ENCODE measurements at regions not wholly inside any gene's neighbourhood (a gene's known extent, or its start where the extent isn't known, plus 50 kb on each side); places are given as distances from the start of the nearest gene placed in this dataset.

- H3K9me3 Mint-ChIP-seq: peaks cover 5% of the 10 kb centered on the region
- DNase-seq (ENCODE audit: low read depth, low spot score): no peak
- peaks cover 11% of the 10 kb centered on the region for H3K4me1 Mint-ChIP-seq
- no peaks in the 10 kb centered on the region for H3K36me3 Mint-ChIP-seq (ENCODE audit: low read depth)
- no peak overlapping the region for H3K27ac Mint-ChIP-seq (ENCODE audit: unreplicated experiment)
- no peak for TF ChIP-seq CTCF (conservative IDR thresholded peaks at IDR 0.05)
- H3K4me3 Mint-ChIP-seq: no peak overlapping the region
- H3K27me3 Mint-ChIP-seq (ENCODE audit: low read depth): no peaks in the 10 kb centered on the region
These were observed 142.3 kb downstream of the MIS18A start for GRCh38 chr21:32136546-32136945.

DNA sequence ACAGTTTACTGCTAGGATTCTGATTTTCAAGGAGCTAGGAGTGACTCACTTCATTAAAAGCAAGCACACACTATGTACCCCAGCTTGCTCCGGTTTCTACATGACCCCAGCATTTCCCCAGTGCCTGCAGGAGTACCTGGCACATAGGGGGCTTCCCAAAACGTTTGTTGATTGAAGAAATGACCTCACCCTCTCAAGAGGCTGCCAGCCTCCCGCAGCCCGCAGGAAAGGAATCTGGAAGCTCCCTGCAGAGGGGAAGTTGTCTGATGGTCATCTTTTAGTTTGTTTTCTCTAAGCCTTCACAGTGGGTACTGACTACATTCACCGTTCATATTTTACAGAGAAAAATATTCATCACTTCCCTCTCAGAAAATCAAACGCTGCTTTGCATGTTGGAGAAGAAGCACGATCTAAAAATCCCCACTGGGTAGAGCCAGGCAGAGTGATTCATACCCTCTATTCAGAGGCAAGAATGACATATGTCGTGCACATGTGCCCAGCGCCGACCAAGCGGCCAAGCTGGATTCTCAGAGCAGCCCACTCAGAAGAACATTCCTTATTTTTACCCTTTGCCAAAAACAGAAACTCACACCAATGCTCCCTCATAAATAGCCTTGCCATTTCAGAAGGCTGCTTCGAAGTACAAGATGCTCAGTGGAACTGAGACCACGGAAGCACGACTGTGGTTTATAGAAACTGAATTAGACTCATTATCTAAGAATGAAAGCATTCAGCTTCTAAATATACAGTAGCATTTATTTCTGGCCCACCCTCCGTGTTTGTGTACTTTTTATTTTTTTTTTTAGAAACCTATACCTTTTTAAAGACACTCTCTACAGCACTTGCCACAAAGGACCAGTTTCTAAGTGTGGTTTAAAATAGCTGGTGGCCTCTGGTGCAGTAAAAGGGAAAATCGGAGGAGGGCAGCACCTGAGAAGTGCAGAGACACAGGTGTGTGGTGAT, 143.2 kb downstream of the MIS18A start:
- H3K9me3 Mint-ChIP-seq: peaks cover 7% of the 10 kb centered on the region
- H3K27ac Mint-ChIP-seq (ENCODE audit: unreplicated experiment): no peak overlapping the region
- no peak for DNase-seq (ENCODE audit: low read depth, low spot score)
- no peak for TF ChIP-seq CTCF (conservative IDR thresholded peaks at IDR 0.05)
- no peaks in the 10 kb centered on the region for H3K36me3 Mint-ChIP-seq (ENCODE audit: low read depth)
- peaks cover 14% of the 10 kb centered on the region for H3K4me1 Mint-ChIP-seq
- no peak overlapping the region for H3K4me3 Mint-ChIP-seq
- H3K27me3 Mint-ChIP-seq (ENCODE audit: low read depth): no peaks in the 10 kb centered on the region

DNA sequence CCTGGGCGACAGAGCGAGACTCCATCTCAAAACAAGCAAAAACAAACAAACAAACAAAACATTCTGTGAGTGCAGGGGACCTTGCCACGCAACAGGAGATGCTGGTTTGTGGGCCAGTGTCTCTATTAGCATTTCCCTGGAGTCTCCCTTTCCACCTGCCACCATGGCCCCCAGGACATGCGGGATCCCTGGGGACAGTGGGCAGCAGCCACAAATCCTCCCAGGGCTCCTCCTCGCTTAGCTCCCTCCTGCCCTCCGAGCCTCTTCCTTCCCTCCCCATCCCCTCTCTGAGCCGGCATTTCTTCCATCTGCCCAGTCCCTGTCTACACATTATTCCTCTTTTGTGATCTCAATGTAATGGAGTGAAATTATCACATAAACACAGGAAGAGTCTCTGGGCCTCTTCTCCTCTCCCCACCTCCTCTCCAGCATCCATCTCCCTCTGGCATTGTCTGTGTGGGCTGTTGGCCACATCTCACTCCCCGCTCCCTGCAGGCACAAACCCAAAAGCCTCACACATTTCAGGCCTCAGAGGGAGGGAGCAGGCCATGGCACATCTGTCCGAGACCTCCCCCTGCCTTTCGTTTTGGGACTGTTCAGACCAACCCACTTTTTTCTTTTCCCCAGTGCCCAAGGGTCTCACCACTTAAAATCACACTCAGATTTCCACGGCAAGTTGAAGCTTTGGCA, 144.3 kb downstream of the MIS18A start:
- H3K4me3 Mint-ChIP-seq: no peak overlapping the region
- TF ChIP-seq CTCF (conservative IDR thresholded peaks at IDR 0.05): no peak
- DNase-seq (ENCODE audit: low read depth, low spot score): no peak
- peaks cover 14% of the 10 kb centered on the region for H3K4me1 Mint-ChIP-seq
- H3K27me3 Mint-ChIP-seq (ENCODE audit: low read depth): no peaks in the 10 kb centered on the region
- peaks cover 7% of the 10 kb centered on the region for H3K9me3 Mint-ChIP-seq
- H3K27ac Mint-ChIP-seq (ENCODE audit: unreplicated experiment): no peak overlapping the region
- H3K36me3 Mint-ChIP-seq (ENCODE audit: low read depth): no peaks in the 10 kb centered on the region

GRCh38 chr21:32132881-32133280, 146.0 kb downstream of the MIS18A start:
- TF ChIP-seq CTCF (conservative IDR thresholded peaks at IDR 0.05): no peak
- no peak for DNase-seq (ENCODE audit: low read depth, low spot score)
- Mint-ChIP-seq H3K27ac (ENCODE audit: unreplicated experiment) (no peak overlapping the region), H3K36me3 (ENCODE audit: low read depth) (no peaks in the 10 kb centered on the region), H3K4me3 (no peak overlapping the region), H3K4me1 (peaks cover 14% of the 10 kb centered on the region), H3K9me3 (peaks cover 12% of the 10 kb centered on the region), H3K27me3 (ENCODE audit: low read depth) (no peaks in the 10 kb centered on the region)

DNA sequence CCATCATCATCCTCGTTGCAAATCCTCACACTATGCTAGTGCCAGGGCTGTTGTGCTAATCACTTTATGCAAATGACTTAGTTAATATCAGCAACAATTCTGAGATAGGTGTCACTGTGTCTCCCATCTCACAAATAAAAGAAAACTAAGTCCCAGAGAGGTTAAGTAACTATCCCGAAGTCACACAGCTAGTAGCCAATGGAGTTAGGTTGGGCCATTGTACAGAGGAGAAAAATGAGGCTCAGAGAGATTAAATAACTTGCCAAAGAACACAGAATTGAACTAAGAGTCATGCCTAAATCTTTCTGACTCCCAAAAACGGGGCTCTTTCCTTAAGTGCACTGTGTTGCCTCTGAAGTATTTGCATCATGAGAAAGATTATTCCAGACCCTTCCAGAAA, 146.4 kb downstream of the MIS18A start:
- TF ChIP-seq CTCF (conservative IDR thresholded peaks at IDR 0.05): no peak
- DNase-seq (ENCODE audit: low read depth, low spot score): no peak
- Mint-ChIP-seq H3K4me1 (peaks cover 14% of the 10 kb centered on the region), H3K36me3 (ENCODE audit: low read depth) (no peaks in the 10 kb centered on the region), H3K4me3 (no peak overlapping the region), H3K9me3 (peaks cover 10% of the 10 kb centered on the region), H3K27ac (ENCODE audit: unreplicated experiment) (no peak overlapping the region), H3K27me3 (ENCODE audit: low read depth) (no peaks in the 10 kb centered on the region)
